ENCODE measurements at regions not wholly inside any gene's neighbourhood (a gene's known extent, or its start where the extent isn't known, plus 50 kb on each side); places are given as distances from the start of the nearest gene placed in this dataset.

DNA sequence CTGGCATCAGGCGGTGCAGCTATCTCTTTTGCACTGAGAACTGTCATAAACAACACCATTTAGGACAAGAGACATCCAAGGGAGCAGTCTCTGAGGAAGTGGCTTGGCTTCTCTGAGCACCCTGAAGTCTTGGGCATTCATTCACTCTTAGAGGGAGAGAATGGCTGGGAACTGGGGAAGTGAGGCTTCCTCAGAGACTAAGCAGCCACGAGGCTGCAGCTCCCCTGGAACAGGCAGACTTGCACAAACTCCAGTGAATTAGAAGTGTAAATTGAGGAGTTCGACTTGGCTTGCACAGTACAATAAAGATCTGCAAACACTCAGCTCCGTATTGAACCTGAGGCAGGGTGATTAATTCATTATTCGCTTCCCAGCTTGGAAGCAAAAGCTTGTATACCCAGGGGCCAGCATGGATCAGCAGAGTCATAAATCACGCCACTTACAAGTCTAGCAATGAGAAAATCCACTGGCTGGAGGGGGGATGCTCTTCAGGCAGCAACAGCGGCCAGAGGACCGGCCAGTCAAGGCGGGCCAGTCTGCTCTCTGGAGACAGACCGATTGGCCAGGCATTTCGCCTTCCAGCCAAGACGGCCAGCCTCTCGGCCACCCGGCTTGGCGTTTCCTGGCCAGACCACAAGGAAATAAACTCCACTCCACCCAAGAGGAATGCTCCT, 118.8 kb upstream of the ADPGK start (continued):
- TF ChIP-seq, protein P1, sequence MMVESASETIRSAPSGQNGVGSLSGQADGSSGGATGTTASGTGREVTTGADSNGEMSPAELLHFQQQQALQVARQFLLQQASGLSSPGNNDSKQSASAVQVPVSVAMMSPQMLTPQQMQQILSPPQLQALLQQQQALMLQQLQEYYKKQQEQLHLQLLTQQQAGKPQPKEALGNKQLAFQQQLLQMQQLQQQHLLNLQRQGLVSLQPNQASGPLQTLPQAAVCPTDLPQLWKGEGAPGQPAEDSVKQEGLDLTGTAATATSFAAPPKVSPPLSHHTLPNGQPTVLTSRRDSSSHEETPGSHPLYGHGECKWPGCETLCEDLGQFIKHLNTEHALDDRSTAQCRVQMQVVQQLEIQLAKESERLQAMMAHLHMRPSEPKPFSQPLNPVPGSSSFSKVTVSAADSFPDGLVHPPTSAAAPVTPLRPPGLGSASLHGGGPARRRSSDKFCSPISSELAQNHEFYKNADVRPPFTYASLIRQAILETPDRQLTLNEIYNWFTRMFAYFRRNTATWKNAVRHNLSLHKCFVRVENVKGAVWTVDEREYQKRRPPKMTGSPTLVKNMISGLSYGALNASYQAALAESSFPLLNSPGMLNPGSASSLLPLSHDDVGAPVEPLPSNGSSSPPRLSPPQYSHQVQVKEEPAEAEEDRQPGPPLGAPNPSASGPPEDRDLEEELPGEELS (CRISPR knock-in tag; IDR thresholded peaks at IDR 0.05), result no peak
- TF ChIP-seq JUN (CRISPR knock-in tag; IDR thresholded peaks at IDR 0.05) (no peak), ZNF232 (CRISPR knock-in tag; IDR thresholded peaks at IDR 0.05) (no peak), KAT7 (CRISPR knock-in tag; IDR thresholded peaks at IDR 0.05; ENCODE audit: borderline replicate concordance) (no peak)
- TF ChIP-seq, protein P2, sequence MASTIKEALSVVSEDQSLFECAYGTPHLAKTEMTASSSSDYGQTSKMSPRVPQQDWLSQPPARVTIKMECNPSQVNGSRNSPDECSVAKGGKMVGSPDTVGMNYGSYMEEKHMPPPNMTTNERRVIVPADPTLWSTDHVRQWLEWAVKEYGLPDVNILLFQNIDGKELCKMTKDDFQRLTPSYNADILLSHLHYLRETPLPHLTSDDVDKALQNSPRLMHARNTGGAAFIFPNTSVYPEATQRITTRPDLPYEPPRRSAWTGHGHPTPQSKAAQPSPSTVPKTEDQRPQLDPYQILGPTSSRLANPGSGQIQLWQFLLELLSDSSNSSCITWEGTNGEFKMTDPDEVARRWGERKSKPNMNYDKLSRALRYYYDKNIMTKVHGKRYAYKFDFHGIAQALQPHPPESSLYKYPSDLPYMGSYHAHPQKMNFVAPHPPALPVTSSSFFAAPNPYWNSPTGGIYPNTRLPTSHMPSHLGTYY (CRISPR knock-in tag; IDR thresholded peaks at IDR 0.05), result no peak

DNA sequence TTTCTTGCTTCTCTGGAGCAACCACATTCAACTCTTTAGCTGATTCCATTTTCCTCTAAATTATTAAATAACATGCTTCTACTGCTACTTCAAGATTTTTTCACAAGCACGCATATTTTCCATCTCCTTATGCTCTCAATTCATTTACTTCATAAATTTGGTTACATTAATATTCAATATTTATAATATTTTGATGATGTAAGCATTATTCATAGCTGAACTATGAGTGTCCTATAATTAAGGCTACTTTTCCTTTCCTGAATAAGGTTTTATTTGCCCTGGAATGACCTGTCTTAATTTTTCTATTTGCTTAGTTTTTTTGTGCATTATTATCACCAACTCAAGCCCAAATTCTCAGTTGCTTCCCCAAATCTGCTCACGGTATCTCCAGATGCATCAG, 109.4 kb upstream of the ADPGK start:
- Mint-ChIP-seq H3K27ac (no peak overlapping the region), H3K4me1 (no peaks in the 10 kb centered on the region), H3K27me3 (ENCODE audit: low read depth) (no peaks in the 10 kb centered on the region; the same call in 1 of the 2 replicates), H3K36me3 (no peaks in the 10 kb centered on the region), H3K9me3 (peaks cover 8% of the 10 kb centered on the region), H3K4me3 (no peak overlapping the region)
- CTCF ChIA-PET, result interaction anchor here (1.3 kb wide), 1 partner anchor 381 kb away, joined by 3 read pairs; no protein-coding TSS in a partner anchor
- no peak for TF ChIP-seq ZNF423 (CRISPR knock-in tag; IDR thresholded peaks at IDR 0.05)
- TF ChIP-seq, protein P3, sequence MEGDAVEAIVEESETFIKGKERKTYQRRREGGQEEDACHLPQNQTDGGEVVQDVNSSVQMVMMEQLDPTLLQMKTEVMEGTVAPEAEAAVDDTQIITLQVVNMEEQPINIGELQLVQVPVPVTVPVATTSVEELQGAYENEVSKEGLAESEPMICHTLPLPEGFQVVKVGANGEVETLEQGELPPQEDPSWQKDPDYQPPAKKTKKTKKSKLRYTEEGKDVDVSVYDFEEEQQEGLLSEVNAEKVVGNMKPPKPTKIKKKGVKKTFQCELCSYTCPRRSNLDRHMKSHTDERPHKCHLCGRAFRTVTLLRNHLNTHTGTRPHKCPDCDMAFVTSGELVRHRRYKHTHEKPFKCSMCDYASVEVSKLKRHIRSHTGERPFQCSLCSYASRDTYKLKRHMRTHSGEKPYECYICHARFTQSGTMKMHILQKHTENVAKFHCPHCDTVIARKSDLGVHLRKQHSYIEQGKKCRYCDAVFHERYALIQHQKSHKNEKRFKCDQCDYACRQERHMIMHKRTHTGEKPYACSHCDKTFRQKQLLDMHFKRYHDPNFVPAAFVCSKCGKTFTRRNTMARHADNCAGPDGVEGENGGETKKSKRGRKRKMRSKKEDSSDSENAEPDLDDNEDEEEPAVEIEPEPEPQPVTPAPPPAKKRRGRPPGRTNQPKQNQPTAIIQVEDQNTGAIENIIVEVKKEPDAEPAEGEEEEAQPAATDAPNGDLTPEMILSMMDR (IDR thresholded peaks at IDR 0.05), result no peak
- TF ChIP-seq SMAD3 (CRISPR knock-in tag; IDR thresholded peaks at IDR 0.05; ENCODE audit: borderline replicate concordance), result no peak
- no peak for TF ChIP-seq PRRX2 (CRISPR knock-in tag; IDR thresholded peaks at IDR 0.05)
- no peak for TF ChIP-seq NFATC4 (CRISPR knock-in tag; IDR thresholded peaks at IDR 0.05)
- TF ChIP-seq, protein P4, sequence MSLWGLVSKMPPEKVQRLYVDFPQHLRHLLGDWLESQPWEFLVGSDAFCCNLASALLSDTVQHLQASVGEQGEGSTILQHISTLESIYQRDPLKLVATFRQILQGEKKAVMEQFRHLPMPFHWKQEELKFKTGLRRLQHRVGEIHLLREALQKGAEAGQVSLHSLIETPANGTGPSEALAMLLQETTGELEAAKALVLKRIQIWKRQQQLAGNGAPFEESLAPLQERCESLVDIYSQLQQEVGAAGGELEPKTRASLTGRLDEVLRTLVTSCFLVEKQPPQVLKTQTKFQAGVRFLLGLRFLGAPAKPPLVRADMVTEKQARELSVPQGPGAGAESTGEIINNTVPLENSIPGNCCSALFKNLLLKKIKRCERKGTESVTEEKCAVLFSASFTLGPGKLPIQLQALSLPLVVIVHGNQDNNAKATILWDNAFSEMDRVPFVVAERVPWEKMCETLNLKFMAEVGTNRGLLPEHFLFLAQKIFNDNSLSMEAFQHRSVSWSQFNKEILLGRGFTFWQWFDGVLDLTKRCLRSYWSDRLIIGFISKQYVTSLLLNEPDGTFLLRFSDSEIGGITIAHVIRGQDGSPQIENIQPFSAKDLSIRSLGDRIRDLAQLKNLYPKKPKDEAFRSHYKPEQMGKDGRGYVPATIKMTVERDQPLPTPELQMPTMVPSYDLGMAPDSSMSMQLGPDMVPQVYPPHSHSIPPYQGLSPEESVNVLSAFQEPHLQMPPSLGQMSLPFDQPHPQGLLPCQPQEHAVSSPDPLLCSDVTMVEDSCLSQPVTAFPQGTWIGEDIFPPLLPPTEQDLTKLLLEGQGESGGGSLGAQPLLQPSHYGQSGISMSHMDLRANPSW (CRISPR knock-in tag; conservative IDR thresholded peaks at IDR 0.05; ENCODE audit: low read depth), result no peak
- no peak for TF ChIP-seq ETV6 (CRISPR knock-in tag; IDR thresholded peaks at IDR 0.05)
- no peak for DNase-seq (ENCODE audit: low spot score)
- no peak for ATAC-seq
- POLR2A ChIA-PET, result no interaction called here

DNA sequence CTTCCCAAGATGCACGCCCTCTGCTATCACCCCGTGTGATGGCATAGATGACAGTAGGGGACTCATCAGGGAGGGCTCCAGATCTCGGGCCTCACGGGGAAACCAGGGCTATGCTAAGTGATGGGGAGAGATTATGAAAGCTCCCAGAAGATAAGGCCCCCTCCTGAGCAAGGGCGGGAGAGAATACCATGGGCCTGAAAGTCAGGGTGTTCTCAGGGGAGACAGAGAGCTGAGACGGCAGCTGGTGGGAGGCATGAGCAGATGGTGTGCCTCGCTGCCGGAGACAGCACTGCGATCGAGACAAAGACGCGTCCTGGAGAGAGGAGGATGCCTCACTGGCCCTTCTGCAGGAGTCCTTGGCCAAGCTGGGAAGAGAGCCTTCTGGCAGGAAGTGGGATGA, 106.5 kb upstream of the ADPGK start:
- no peak for ATAC-seq
- POLR2A ChIA-PET, result no interaction called here
- no peak for DNase-seq (ENCODE audit: low spot score)
- TF ChIP-seq NFYB (CRISPR knock-in tag; conservative IDR thresholded peaks at IDR 0.05; ENCODE audit: low read depth) (no peak), SP1 (CRISPR knock-in tag; conservative IDR thresholded peaks at IDR 0.05) (no peak), PRRX2 (CRISPR knock-in tag; IDR thresholded peaks at IDR 0.05) (no peak), NR3C1 (CRISPR knock-in tag; conservative IDR thresholded peaks at IDR 0.05; ENCODE audit: low read depth) (no peak), ZNF263 (CRISPR knock-in tag; IDR thresholded peaks at IDR 0.05; ENCODE audit: low read depth) (no peak), ZNF396 (CRISPR knock-in tag; IDR thresholded peaks at IDR 0.05; ENCODE audit: borderline replicate concordance) (no peak), CREB1 (CRISPR knock-in tag; IDR thresholded peaks at IDR 0.05) (no peak), ZNF138 (CRISPR knock-in tag; conservative IDR thresholded peaks at IDR 0.05) (no peak)
- TF ChIP-seq, protein P4 (CRISPR knock-in tag; conservative IDR thresholded peaks at IDR 0.05; ENCODE audit: low read depth), result no peak
- TF ChIP-seq, protein P5, sequence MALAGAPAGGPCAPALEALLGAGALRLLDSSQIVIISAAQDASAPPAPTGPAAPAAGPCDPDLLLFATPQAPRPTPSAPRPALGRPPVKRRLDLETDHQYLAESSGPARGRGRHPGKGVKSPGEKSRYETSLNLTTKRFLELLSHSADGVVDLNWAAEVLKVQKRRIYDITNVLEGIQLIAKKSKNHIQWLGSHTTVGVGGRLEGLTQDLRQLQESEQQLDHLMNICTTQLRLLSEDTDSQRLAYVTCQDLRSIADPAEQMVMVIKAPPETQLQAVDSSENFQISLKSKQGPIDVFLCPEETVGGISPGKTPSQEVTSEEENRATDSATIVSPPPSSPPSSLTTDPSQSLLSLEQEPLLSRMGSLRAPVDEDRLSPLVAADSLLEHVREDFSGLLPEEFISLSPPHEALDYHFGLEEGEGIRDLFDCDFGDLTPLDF (CRISPR knock-in tag; IDR thresholded peaks at IDR 0.05), result no peak
- TF ChIP-seq, protein P6, sequence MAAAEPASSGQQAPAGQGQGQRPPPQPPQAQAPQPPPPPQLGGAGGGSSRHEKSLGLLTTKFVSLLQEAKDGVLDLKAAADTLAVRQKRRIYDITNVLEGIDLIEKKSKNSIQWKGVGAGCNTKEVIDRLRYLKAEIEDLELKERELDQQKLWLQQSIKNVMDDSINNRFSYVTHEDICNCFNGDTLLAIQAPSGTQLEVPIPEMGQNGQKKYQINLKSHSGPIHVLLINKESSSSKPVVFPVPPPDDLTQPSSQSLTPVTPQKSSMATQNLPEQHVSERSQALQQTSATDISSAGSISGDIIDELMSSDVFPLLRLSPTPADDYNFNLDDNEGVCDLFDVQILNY (CRISPR knock-in tag; IDR thresholded peaks at IDR 0.05), result no peak

More for the DNA sequence above, 106.5 kb upstream of the ADPGK start:
- H3K9me3 Mint-ChIP-seq, result peaks cover 8% of the 10 kb centered on the region
- CTCF ChIA-PET, result interaction anchor here (1.7 kb wide), 1 partner anchor 119 kb away, joined by 3 read pairs; no protein-coding TSS in a partner anchor
- H3K36me3 Mint-ChIP-seq, result no peaks in the 10 kb centered on the region
- H3K27ac Mint-ChIP-seq, result no peak overlapping the region
- H3K4me3 Mint-ChIP-seq, result no peak overlapping the region
- no peaks in the 10 kb centered on the region for H3K4me1 Mint-ChIP-seq
- no peaks in the 10 kb centered on the region for H3K27me3 Mint-ChIP-seq (ENCODE audit: low read depth)
